ENCODE measurements at regions not wholly inside any gene's neighbourhood (a gene's known extent, or its start where the extent isn't known, plus 50 kb on each side); places are given as distances from the start of the nearest gene placed in this dataset.
"Not testable (repeated sequence)": the region's sequence is repeated elsewhere in the genome, so short reads cannot be mapped to it uniquely, and the experiment has no call there.

- no peak for DNase-seq
These were observed 61.2 kb downstream of the VIP start for GRCh38 chr6:152811785-152812184.

- DNase-seq: no peak
These were observed 64.8 kb downstream of the VIP start for GRCh38 chr6:152815230-152815872.

DNA sequence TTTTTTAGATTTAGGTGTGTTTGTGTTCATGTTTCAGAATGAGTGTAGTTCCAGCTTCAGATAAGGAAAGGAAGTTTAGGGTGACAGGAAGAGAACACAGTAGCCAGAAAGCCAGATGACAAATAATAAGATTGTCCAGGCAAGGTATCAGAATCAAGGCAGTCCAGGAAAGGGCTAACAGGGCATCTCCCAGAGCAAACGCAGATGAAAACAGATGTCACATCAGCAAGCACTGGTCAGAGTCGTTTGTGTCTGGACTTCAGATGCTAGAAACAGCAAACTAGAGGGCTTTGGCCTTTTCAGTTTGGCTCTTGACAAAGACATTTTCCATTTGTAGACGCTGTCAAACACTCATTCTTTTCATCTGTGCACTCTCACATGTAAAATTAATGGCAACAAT lies 65.5 kb downstream of the VIP start:
- no peak for DNase-seq

DNA sequence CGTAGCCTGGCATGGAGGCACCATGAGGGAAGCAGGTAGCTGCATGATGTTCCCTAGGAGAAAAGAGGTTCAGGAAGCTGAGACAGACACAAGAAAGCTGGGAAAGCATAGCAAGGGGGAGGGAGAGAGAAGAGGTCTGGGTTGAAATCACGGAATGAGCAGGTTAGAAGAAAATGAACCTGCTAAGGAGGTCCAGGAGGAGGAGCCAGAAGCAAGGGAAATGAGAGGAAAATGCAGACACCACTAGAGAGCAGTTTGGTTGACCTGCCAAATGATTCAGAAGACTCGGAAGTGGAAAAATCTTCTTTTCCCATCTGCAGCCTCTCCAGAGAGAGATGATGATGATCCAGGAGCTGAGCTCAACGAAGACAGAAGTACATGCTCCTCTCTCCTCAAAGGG lies 70.9 kb downstream of the VIP start:
- no peak for DNase-seq

- no peak for DNase-seq
These were observed 74.1 kb downstream of the VIP start for GRCh38 chr6:152824666-152825065.

DNA sequence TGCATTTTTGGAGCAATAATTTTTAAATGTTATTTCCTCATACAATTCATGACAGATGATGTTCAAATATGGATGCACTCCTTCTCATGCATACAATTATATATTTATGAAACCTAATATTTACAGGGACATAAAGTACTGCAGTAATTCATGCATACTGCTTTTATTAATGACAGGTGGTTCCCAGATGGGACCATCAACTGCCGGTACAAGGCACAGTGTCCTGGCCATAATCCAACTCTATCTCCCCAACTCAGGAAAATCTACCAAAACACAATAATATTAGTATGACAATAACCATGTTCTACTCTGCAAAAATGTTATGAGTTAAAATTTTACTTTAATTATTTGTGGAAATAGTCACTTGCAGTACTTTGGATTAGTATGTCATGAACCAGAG lies 77.8 kb downstream of the VIP start:
- DNase-seq: no peak

DNA sequence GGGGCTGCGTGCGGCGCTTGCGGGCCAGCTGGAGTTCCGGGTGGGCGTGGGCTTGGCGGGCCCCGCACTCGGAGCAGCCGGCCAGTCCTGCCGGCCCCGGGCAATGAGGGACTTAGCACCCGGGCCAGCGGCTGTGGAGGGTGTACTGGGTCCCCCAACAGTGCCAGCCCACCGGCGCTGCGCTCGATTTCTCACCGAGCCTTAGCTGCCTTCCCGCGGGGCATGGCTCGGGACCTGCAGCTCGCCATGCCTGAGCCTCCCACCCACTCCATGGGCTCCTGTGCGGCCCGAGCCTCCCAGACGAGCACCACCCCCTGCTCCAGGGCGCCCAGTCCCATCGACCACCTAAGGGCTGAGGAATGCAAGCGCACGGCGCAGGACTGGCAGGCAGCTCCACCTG lies 83.8 kb downstream of the VIP start:
- DNase-seq: not testable (repeated sequence)

GRCh38 chr6:152836523-152836922 lies 85.9 kb downstream of the VIP start:
- DNase-seq: no peak

- DNase-seq: no peak
These were observed 94.8 kb downstream of the VIP start for GRCh38 chr6:152845421-152845820.

- no peak for DNase-seq
These were observed 96.2 kb downstream of the VIP start for GRCh38 chr6:152846825-152847224.

DNA sequence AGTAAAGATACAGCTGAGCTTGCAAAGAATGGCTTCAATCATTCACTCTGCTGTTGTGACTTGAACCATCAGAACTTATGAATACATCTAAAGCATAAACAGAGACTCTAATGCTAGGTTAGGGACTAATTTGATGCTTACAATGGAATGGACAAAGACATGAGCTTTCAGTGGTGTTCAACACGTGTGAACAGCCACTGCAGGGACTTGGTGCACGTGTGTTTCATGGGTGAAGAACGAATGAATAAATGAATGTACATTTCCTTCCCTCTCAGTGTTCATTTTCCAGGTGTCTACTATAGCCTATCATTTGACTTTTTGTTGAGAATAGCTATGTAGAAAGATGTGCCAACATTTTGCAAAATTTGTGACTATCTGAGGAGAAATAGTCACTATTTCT lies 98.3 kb downstream of the VIP start:
- no peak for DNase-seq

GRCh38 chr6:152854086-152854795 lies 103.6 kb downstream of the VIP start:
- no peak for DNase-seq

DNA sequence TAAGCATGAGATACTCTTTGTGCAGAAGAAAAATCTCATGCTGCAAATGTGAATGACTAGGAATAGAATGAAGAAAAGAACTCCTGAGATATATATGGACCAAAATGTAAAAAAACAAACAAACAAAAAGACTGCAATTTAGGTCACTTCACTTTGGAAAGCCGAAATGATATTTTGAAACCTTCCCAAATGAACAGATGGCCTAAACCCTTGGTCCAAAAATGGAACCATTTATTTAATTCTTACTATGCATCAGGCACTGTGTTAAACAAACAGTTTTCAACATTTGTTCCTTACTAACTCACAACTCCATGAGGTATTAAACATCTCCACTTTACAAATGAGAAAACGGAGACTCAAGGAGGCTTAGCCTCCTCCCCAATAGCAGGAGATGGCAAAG lies 107.5 kb downstream of the VIP start:
- no peak for DNase-seq

GRCh38 chr6:152859225-152859624 lies 108.6 kb downstream of the VIP start:
- DNase-seq: no peak

DNA sequence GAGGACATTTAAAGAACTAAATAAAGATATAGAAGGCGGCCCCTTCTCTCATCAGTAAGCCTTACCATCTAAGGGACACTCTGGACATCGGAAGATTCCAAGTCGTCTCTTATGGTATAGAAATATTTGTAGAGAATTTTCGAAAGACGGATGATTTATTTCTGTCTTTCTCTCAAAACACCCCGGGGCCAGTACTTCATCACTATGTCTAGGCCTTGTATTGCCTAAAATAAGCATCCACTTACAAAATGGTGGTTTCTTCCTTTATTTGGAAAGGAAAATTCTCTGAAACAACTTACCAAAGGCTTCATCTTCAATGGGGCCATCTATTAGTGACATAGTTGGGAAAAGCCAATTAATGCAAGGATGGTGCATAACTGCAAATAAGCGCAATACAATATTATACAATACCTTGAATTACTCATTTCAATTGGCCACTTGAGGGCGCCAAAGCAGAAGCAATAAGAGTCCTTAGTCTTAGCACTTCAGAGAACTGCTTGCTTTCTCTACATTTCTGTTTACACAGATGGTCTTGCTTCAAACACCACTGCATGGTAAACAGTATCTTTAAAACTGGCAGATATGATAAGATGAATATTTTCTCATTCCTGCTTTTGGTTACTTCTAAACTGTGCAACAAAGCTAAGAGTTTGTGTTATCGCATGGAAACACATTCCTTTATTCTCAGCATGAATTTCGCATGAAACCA lies 113.2 kb downstream of the VIP start:
- DNase-seq: no peak

- DNase-seq: no peak
These were observed 108.6 kb downstream of the FBXO5 start for GRCh38 chr6:152874267-152874666.

GRCh38 chr6:152874846-152875568 lies 107.8 kb downstream of the FBXO5 start:
- DNase-seq: no peak

DNA sequence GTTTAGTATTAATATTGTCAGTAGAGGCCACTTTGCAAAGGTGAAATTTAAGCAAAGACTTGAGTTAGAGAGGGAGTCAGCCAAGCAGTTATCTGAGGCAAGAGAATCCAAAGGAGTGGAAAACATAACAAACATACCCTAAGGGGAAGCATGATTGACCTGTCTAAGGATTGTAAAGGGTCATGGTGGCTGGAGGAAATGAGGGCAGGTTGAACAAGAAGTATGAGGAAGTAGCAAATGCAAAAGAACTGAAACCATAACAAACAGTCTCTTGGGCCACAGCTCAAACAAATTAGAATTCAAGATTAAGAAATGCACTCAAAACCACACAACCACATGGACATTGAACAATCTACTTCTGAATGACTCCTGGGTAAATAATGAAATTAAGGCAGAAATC lies 103.2 kb downstream of the FBXO5 start:
- DNase-seq: no peak

DNA sequence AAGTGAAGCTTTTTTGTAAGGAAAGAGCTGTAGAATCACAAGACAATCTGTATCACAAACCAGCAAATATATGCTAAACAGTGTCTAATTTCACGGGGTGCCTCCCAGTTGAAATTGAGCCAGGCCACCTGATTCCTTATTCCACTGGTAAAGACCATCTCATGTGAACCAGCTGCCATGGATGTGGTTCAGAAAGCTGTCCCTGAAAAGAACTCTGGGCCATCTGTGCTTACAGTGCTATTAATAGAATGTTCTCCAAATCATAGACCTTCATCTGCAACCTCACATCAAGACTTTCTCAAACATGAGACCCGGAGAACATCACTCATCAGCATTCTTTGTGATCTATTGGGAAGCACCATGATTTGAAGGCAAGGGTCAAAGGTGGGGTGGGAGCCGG lies 89.7 kb downstream of the FBXO5 start:
- DNase-seq: no peak

- no peak for DNase-seq
These were observed 85.9 kb downstream of the FBXO5 start for GRCh38 chr6:152896923-152897322.

DNA sequence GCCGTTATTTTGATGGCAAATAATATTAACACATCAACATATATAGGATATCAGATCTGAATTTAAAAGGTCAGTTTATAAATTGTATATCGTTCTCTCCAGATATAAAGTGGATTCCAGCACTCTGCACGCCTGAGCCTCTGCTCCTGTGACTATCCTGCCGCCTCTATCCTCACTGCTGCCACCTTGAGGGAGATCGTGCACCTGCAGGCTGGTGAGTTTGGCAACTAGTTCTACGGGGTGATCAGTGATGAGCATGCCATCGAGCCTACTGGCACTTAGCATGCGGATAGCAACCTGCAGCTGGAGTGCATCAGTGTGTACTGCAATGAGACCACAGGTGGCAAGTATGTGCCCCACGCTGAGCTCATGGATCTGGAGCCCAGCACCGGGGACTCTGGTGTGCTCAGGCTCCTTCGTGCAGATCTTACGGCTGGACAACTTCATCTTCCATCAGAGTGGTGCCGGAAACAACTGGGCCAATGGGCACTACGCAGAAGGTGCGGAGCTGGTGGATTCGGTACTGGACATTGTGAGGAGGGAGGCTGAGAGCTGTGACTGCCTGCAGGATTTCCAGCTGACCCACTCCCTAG lies 84.9 kb downstream of the FBXO5 start:
- peak; percentile 17 for DNase-seq

DNA sequence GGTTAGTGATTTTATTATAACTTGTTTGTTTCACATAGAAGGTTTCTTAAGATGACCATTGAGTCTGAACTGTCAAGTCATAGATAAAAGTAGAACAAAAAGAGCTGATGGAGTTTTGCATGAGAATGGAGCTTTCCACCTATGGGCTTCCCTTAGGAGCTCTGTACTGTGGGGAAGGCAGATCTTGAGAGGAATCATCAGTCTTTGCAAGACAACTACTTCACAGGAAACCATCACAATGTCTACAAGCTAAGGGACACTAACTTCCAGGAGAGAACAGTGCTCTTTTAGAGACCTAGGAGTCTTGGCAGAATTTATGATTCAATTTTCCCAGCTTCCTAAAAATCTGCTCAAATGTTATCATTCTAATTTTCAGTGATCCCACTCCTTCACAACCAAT lies 78.2 kb downstream of the FBXO5 start:
- no peak for DNase-seq

Measured in GOT3 (cell line).